Daoy (cell line): ENCODE measurements at regions not wholly inside any gene's neighbourhood (a gene's known extent, or its start where the extent isn't known, plus 50 kb on each side); places are given as distances from the start of the nearest gene placed in this dataset.
"Not testable (repeated sequence)": the region's sequence is repeated elsewhere in the genome, so short reads cannot be mapped to it uniquely, and the experiment has no call there.

Experiments
- DNase-seq: peaks from one replicate; pipeline ENCODE4 v3.0.0-alpha.2; 2015; ENCODE audit warnings: low read depth

DNA sequence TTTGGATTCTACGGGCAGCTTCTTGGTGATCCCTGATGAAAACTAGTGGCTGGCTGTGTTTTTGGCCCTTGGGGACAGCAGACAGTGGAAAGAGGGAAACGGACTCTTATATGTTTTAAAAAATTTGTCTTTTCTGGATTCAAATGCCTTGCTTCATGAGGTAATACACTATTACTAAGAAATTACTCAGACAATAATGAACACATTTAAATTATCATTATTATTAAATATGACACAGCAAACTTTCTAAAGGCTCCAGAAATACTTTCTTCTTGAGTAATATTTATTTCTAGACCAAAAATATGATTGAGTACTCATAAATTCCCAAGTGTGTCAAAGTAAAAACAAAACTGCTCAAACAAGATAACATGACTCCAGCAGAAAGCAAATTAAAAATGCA is 520.7 kb upstream of the AADAT start:
- no peak for DNase-seq

DNA sequence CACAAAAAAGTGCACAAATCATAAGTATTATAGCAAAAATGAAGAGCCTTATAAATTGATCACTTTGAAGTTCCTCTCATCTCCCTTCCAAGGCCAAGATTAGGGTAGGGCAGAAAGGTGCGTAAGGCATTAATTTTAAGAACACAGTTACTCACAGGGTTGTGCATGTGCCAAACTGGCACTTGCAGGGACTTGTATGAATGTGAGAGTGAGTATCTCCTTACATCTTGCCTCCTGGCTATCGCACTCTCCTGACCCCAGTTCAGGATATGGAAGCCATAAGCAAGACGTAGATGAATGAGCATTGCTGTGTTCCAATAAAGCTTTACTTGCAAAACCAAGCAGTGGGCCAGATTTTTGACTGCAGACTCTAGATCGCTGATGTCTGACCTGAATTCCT is 510.1 kb upstream of the AADAT start:
- DNase-seq = no peak

DNA sequence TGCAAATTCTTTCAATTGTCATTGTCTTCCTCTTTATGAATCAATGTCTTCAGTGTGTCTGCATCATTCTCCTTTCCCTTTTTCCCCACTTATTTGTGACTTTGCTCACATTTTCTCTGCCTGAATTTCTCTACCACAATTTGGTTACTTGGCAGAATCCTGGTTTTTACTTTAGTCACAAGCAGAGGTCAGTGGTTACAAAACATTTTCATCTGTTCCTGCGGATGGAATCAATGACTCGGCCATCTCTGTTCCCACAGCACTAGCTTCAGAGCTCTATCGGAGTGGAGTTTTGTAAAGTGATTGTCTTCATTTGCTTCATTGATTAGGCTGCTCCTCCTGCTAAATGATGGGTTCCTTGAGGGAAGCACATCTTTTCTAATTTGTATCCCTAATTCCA is 501.3 kb upstream of the AADAT start:
- DNase-seq = no peak

DNA sequence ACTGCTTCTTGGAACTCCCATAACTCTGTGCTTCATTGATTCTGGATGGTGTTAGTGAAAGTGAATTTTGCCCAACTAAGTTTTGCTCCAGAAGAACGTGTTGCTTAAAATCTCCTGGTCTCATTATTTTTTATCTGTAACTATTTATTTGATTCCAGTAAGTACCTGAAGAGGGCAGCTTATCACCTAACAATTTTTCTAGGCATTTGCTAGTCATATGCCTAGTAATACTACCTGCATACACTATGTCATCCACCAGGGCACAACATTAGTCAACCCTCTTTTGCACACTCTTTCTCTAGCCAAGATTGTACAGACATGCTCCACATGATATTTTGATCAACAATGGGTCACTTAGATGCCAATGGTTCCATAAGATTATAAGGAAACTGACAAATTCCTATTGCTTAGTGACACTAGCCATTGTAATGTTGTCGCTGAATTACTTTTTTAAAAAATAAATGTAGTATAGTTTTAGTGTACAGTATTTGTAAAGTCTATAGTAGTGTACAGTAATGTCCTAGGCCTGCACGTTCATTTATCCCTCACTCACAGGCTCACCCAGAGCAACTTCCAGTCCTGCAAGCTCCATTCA is 499.9 kb upstream of the AADAT start:
- no peak for DNase-seq

- DNase-seq = no peak
These were observed 492.2 kb upstream of the AADAT start for GRCh38 chr4:170581969-170582368.

DNA sequence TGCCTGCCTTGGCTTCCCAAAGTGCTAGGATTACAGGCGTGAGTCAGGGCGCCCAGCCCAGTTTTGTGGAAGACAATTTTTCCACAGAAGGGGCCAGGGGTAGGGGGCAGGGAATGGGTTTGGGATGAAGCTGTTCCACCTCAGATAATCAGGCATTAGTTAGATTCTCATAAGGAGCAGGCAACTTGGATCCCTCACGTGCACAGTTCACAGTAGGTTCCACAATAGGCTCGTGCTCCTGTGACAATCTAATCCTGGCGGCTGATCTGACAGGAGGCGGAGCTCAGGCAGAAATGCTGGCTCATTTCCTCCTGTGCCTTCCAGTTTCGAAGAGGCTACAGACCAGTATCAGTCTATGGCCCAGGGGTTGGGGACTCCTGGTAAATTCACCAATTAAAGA is 491.6 kb upstream of the AADAT start:
- DNase-seq = no peak

DNA sequence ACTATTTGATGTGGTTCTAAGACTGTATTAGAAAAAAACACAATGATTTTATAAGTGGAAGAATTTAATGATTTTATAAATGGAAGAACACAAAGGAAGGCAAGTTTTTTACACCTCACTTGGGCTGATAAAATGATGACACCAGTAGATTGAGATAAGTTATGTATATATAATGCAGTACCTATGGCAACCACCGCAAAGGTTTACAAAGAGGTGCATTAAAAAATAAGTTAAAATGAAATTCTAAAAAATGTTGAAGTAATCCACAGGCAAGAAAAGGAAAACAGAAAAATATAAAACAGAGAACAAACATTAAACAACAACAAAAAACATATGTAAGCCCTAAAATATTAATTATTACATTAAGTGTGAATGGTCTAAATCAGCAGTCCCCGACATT is 490.9 kb upstream of the AADAT start:
- DNase-seq = no peak

- DNase-seq = no peak
These were observed 449.2 kb upstream of the AADAT start for GRCh38 chr4:170538821-170539473.

GRCh38 chr4:170529748-170530722 is 440.3 kb upstream of the AADAT start:
- DNase-seq = no peak

DNA sequence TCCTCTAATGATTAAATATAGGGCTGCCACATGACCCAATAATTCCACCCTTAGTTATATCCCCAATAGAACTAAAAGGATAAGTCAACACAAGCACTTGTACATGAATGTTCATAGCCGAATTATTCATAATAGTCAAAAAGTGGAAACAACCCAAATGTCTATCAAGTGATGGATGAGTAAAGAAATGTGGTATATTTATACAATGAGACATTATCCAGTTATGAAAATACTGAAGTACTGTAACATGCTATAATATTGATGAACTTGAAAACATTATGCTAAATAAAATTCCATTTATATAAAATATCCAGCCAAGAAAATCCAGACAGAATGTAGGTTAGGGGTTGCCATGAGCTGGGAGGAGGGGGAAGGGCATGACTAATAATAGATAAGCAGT is 436.7 kb upstream of the AADAT start:
- DNase-seq = no peak

DNA sequence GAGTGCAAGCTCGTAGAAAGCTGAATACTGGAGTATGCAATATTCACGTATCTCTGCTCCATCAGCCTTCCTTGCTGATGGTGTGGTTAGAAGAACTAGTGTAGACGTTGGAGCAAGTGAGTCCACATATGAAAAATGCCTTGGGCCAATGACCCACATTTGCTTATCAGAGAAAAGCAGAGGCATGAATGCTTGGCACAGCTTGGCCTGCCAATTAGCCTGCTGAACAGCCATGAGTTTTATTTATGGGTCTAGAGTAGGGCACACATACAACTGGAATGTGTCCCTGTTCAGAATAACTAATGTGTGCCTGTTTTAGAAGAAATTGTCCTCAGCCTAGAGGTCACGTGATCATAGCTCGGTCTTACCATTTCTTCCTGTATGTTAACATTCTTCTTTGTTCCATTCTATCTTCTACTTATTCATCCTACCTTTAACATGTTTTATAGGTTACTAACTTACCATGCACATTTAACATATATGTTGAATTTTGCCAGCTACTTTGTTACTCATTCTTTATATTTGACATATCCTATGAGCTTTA is 432.7 kb upstream of the AADAT start:
- no peak for DNase-seq

DNA sequence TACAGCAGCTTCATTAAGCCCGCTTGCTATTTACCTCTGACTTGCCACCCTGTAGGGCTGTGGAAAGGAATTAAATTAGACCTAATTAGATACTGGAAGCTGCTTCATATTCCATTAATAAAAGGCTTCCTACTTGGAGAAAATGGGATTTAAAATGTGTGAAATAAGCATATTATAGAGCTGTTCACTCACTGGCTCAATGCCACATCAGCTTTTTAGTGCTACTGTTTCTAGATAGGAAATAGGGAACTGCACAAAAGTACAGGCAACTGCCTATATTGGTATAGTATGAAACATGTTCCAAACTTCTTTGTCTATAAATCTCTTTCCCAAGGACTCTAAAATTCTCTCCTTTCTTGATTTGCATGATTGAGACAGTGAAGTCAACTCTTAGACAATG is 407.9 kb upstream of the AADAT start:
- no peak for DNase-seq

- DNase-seq = no peak
These were observed 407.4 kb upstream of the AADAT start for GRCh38 chr4:170497112-170497511.

GRCh38 chr4:170491981-170492380 is 402.2 kb upstream of the AADAT start:
- DNase-seq = no peak

GRCh38 chr4:170476351-170476750 is 386.6 kb upstream of the AADAT start:
- no peak for DNase-seq

DNA sequence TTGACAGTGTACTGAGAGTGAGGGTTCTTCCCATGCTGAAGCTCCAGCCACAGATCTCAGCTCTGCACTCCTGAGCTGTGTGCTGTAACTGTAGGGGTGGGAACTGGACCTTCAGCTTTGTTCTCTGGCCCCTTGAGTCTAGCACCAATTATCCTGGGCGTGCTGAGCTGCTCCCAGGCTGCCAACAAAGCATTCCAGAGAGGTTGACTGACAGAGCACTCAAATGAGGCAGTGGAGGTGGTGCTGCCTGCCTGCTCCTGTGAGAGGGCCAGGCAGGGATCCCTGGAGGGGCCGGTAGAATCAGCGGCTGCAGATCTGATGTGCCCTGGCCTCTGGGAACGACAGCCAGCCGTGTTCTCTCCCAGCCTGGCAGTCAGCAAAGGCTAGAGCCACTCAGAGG is 375.7 kb upstream of the AADAT start:
- DNase-seq = no peak

DNA sequence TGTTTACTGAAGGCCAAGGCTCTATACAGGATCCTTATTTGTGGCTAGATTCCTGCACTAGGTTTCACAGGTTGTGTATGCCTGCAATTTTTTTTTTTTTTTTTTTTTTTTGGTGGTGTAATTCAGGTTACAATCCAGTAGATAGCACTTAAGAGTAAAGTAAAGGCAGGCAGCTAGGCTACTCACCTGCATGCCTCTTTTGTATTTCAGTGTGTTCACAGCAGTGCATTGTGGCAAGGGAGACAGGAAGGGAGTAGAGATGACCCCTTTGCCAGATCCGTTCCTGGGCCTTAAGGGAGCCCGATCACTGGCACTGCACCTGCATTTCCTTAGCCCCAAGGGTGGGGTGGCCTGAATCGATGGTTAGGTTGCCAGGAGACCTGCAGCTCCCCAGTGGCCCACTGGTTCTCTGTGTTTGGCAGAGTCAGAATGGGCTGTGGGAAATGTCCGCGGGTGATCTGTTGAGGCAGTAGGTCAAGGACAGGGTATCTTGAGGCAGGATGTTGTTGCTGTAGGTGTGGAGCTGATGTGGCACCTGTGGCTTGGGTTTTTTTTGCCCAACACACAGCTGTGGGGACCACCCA is 374.9 kb upstream of the AADAT start:
- no peak for DNase-seq

GRCh38 chr4:170446782-170447181 is 357.0 kb upstream of the AADAT start:
- no peak for DNase-seq

DNA sequence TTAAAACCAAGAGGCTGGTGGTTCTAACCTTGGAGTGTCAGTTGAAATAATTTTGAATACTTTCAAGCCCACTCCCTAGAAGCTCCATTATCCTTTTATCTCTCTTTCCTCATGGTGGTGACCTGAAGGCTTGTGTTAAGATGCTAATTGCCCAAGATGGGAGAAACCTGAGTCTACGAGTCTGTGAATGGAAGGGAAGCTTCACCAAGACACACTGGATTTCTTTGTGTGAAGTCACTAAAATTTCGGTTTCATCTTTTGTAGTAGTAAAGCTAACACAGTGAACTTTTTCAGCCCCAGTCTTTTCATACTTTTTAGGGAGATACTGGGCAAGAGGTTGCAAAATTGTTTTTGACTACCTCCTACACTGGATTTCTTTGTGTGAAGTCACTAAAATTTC is 351.4 kb upstream of the AADAT start:
- not testable (repeated sequence) for DNase-seq

DNA sequence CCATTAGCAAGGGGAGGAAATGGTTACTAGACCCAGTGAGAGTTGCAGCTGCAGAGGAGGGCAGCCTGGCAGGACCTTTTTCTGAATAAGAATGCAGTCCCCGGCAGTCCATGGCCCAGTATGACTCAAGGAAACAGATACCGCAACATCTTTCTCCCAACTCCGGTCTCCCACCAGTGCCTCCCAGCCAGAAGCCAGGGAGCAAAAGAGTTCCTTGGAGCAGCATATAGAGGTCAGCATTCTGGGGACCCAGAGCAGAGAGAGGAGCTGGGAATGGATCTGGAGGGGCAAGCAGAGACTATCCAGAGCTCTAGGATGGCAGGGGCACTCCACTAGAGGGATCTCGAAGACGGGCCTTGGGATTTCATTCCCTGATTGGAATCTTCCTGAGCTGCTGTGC is 339.2 kb upstream of the AADAT start:
- DNase-seq = no peak

- no peak for DNase-seq
These were observed 335.9 kb upstream of the AADAT start for GRCh38 chr4:170425521-170426143.

DNA sequence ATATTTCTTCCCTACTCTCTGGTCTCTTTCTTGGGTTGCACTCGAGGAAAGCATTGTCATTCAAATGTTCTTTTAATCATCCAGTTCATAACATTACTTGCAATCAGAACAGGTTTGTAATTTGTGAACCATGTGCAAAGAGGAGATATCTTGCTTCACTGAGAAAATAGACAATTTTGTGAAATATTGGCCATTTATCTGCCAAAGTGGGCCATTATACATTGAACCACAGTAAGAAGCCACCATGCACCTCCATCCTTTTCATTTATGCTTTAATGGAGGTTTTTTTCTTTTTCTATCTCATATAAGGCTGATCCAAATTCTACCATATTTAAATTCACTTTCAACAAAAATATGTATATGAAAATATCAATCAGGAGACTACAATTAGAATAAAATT is 335.3 kb upstream of the AADAT start:
- no peak for DNase-seq
